Upper lobe of left lung (tissue), 4 donors: ENCODE measurements at regions not wholly inside any gene's neighbourhood (a gene's known extent, or its start where the extent isn't known, plus 50 kb on each side); places are given as distances from the start of the nearest gene placed in this dataset.

Source experiments
- EP300 ChIP-seq, 4 donors: sonication (generic); formaldehyde crosslinking; IDR thresholded peaks; one replicate each; pipeline ENCODE4 v1.5.1; 2017; ENCODE audit warnings: antibody characterized with exemption in 4 of 4, control low read depth in 2 of 4
- POLR2A ChIP-seq, 4 donors: fragments of 450-650 bp; IDR thresholded peaks; one replicate each; pipeline ENCODE4 v1.5.1; 2016 to 2017; ENCODE audit warnings: antibody characterized with exemption in 4 of 4, mild to moderate bottlenecking in 2 of 4
- POLR2AphosphoS5 ChIP-seq, 2 donors: sonication (generic); formaldehyde crosslinking; IDR thresholded peaks; one replicate each; pipeline ENCODE4 v1.5.1; 2017; ENCODE audit warnings: antibody characterized with exemption in 2 of 2
- TF ChIP-seq, protein P1 (sequence below), 6 experiments: fragments of 450-650 bp in 4 of 6; fragments of 200-600 bp in 2 of 6; sonication (generic) in 2 of 6; IDR thresholded peaks; one replicate each; pipeline ENCODE4 v1.5.1; 2016 to 2019; ENCODE audit warnings: antibody characterized with exemption in 6 of 6

DNA sequence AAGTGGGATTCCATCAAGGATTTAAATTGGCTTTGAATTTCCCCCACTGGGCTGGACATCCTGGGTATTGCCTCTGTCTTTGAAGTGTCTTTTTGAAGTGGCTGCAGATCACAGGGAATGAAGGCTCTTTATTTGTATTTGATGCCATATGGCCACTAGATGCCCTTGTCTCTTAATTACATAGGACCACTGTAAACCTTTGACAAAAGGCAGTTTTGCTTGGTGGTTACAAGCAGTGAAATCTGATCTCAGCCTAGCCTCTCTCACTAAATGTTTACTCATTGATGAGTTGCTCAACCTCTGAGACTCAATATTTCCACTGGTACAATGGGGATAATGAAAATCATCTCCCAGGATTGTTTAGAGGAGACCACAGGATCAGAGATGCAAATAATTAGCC lies 102.2 kb downstream of the INSIG2 start:
- TF ChIP-seq, protein P1, sequence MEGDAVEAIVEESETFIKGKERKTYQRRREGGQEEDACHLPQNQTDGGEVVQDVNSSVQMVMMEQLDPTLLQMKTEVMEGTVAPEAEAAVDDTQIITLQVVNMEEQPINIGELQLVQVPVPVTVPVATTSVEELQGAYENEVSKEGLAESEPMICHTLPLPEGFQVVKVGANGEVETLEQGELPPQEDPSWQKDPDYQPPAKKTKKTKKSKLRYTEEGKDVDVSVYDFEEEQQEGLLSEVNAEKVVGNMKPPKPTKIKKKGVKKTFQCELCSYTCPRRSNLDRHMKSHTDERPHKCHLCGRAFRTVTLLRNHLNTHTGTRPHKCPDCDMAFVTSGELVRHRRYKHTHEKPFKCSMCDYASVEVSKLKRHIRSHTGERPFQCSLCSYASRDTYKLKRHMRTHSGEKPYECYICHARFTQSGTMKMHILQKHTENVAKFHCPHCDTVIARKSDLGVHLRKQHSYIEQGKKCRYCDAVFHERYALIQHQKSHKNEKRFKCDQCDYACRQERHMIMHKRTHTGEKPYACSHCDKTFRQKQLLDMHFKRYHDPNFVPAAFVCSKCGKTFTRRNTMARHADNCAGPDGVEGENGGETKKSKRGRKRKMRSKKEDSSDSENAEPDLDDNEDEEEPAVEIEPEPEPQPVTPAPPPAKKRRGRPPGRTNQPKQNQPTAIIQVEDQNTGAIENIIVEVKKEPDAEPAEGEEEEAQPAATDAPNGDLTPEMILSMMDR (IDR thresholded peaks at IDR 0.05) = no peak
- TF ChIP-seq POLR2A (IDR thresholded peaks at IDR 0.05) = no peak
- no peak for TF ChIP-seq POLR2AphosphoS5 (IDR thresholded peaks at IDR 0.05)
- no peak for TF ChIP-seq EP300 (IDR thresholded peaks at IDR 0.05)
